ENCODE measurements at regions not wholly inside any gene's neighbourhood (a gene's known extent, or its start where the extent isn't known, plus 50 kb on each side); places are given as distances from the start of the nearest gene placed in this dataset.

DNA sequence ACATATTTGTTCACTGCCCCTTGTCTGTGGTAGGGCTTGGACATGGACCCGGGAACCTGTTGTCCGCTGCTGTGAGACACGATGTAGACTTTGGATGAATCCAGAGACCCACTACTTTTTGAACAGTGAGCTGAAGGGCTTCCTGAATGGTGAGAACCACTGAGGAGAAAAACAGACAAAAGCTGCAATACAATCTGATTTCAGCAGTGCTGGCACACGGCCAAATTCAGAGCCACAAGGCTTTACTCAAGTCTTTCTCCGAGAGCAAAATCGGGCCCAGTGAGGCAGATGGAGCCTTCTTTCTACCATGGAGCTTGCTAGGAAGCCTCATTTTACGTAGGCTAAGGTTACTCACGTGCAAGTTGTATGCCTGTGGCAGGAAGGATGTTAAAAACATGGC lies 197.6 kb downstream of the SIPA1L2 start:
- no peak overlapping the region for H3K9ac ChIP-seq (ENCODE audit: low read length)
- no peak overlapping the region for H3K4me2 ChIP-seq (ENCODE audit: low read length, poor library complexity, severe bottlenecking)
- H3K4me3 ChIP-seq (ENCODE audit: insufficient read depth in 1 of 2, low read depth in 1 of 2, low read length in 2 of 2): no peak overlapping the region
- peaks cover 4 to 39% of the 10 kb centered on the region in 2 experiments for H3K36me3 ChIP-seq (ENCODE audit: control insufficient read depth in 1 of 2, insufficient read depth in 2 of 2, low read depth in 1 of 2, low read length in 2 of 2)
- H3K4ac ChIP-seq (ENCODE audit: low read depth in 1 of 2, low read length in 2 of 2): no peak overlapping the region
- H4K8ac ChIP-seq (ENCODE audit: low read length): no peak overlapping the region
- no peak for DNase-seq
- WGBS: 98% methylated on average over 8 of the region's 8 CpGs
- no peak overlapping the region for H3K18ac ChIP-seq (ENCODE audit: low read depth in 1 of 2, low read length in 2 of 2)
- H3K27me3 ChIP-seq (ENCODE audit: control insufficient read depth in 1 of 2, insufficient read depth in 1 of 2, low read length in 2 of 2): no peaks in the 10 kb centered on the region
- no peaks in the 10 kb centered on the region for H3K9me3 ChIP-seq (ENCODE audit: control insufficient read depth, low read length)
- no peak overlapping the region for H2BK15ac ChIP-seq (ENCODE audit: low read depth, poor library complexity, severe bottlenecking)
- H3K23ac ChIP-seq (ENCODE audit: low read length in 2 of 2): no peak overlapping the region
- H2BK120ac ChIP-seq (ENCODE audit: low read depth, low read length): no peak overlapping the region
- no peak overlapping the region for H3K27ac ChIP-seq (ENCODE audit: low read length, poor library complexity, severe bottlenecking)
- no peak overlapping the region for H2AK5ac ChIP-seq (ENCODE audit: low read length, severe bottlenecking)
- peaks cover 7% of the 10 kb centered on the region for H3K4me1 ChIP-seq (ENCODE audit: control insufficient read depth, insufficient read depth, low read depth, low read length)
- H2BK12ac ChIP-seq (ENCODE audit: low read length in 2 of 2): no peak overlapping the region
- no peak overlapping the region for H3K14ac ChIP-seq (ENCODE audit: low read length in 2 of 2)
- no peak overlapping the region for H2BK5ac ChIP-seq (ENCODE audit: low read depth, low read length, poor library complexity, severe bottlenecking)
- H3K79me1 ChIP-seq (replicated peaks; ENCODE audit: low read length, poor library complexity, severe bottlenecking): peaks cover 18% of the 10 kb centered on the region
- H2AFZ ChIP-seq (ENCODE audit: low read depth, low read length): no peak overlapping the region
- H4K91ac ChIP-seq (ENCODE audit: low read length): no peak overlapping the region

DNA sequence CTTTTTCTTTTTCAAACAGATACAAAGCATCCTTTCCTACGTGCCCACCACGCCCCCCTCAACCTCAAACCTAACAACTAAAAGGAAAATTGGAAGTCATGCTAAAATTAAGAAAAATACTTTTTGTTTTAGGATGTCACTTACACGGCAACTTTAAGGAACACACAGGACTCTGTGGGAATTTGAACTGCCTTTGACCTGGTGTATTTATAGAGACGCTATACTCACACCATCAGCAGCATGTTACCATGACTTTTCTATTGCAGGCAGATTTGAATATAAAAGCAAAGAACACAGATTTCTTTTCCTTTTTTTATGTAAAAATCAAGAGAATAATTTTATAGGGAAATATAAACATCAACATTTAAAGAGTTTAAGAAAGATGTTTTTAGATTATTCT lies 198.2 kb downstream of the SIPA1L2 start:
- Histone ChIP-seq H3K18ac (ENCODE audit: low read depth in 1 of 2, low read length in 2 of 2) (no peak overlapping the region), H2BK120ac (ENCODE audit: low read depth, low read length) (no peak overlapping the region), H3K23ac (ENCODE audit: low read length in 2 of 2) (no peak overlapping the region), H3K9me3 (ENCODE audit: control insufficient read depth, low read length) (no peaks in the 10 kb centered on the region), H3K4ac (ENCODE audit: low read depth in 1 of 2, low read length in 2 of 2) (no peak overlapping the region), H2BK5ac (ENCODE audit: low read depth, low read length, poor library complexity, severe bottlenecking) (no peak overlapping the region), H2AK5ac (ENCODE audit: low read length, severe bottlenecking) (no peak overlapping the region), H4K91ac (ENCODE audit: low read length) (no peak overlapping the region), H3K4me2 (ENCODE audit: low read length, poor library complexity, severe bottlenecking) (no peak overlapping the region), H3K27ac (ENCODE audit: low read length, poor library complexity, severe bottlenecking) (no peak overlapping the region), H3K9ac (ENCODE audit: low read length) (no peak overlapping the region), H3K4me3 (ENCODE audit: insufficient read depth in 1 of 2, low read depth in 1 of 2, low read length in 2 of 2) (no peak overlapping the region), H2BK15ac (ENCODE audit: low read depth, poor library complexity, severe bottlenecking) (no peak overlapping the region), H3K4me1 (ENCODE audit: control insufficient read depth, insufficient read depth, low read depth, low read length) (peaks cover 7% of the 10 kb centered on the region), H4K8ac (ENCODE audit: low read length) (no peak overlapping the region), H2AFZ (ENCODE audit: low read depth, low read length) (no peak overlapping the region), H3K79me1 (replicated peaks; ENCODE audit: low read length, poor library complexity, severe bottlenecking) (peaks cover 18% of the 10 kb centered on the region), H3K27me3 (ENCODE audit: control insufficient read depth in 1 of 2, insufficient read depth in 1 of 2, low read length in 2 of 2) (no peaks in the 10 kb centered on the region), H2BK12ac (ENCODE audit: low read length in 2 of 2) (no peak overlapping the region), H3K14ac (ENCODE audit: low read length in 2 of 2) (no peak overlapping the region), H3K36me3 (ENCODE audit: control insufficient read depth in 1 of 2, insufficient read depth in 2 of 2, low read depth in 1 of 2, low read length in 2 of 2) (peaks cover 4 to 39% of the 10 kb centered on the region in 2 experiments)
- DNase-seq: no peak
- no CpG with 5 or more reads among the region's 4 CpGs for whole genome bisulfite sequencing

DNA sequence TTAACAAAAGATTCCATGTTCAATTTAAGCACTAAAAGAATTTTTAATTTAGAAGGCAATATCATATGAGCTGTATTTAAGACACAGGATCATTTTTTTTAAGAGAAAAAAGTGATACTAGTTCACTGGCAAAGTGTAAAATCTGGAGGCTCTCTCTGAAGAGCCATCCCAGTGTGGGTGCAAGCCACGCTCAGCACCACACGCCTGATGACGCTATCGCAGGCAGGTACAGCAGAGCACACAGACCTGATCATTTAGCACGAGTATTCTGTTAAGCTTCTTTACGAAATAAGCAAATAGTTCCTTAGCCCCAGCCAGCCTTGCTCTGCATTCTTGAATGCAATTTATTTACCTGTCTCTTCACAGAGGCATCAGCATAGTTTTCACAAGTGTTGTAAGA lies 198.6 kb downstream of the SIPA1L2 start:
- Histone ChIP-seq H2BK15ac (ENCODE audit: low read depth, poor library complexity, severe bottlenecking) (no peak overlapping the region), H2BK120ac (ENCODE audit: low read depth, low read length) (no peak overlapping the region), H3K9ac (ENCODE audit: low read length) (no peak overlapping the region), H3K4me1 (ENCODE audit: control insufficient read depth, insufficient read depth, low read depth, low read length) (peaks cover 5% of the 10 kb centered on the region), H2BK12ac (ENCODE audit: low read length in 2 of 2) (no peak overlapping the region), H3K4ac (ENCODE audit: low read depth in 1 of 2, low read length in 2 of 2) (no peak overlapping the region), H3K23ac (ENCODE audit: low read length in 2 of 2) (no peak overlapping the region), H3K4me3 (ENCODE audit: insufficient read depth in 1 of 2, low read depth in 1 of 2, low read length in 2 of 2) (no peak overlapping the region), H3K27me3 (ENCODE audit: control insufficient read depth in 1 of 2, insufficient read depth in 1 of 2, low read length in 2 of 2) (no peaks in the 10 kb centered on the region), H3K9me3 (ENCODE audit: control insufficient read depth, low read length) (no peaks in the 10 kb centered on the region), H3K14ac (ENCODE audit: low read length in 2 of 2) (no peak overlapping the region), H4K8ac (ENCODE audit: low read length) (no peak overlapping the region), H2AFZ (ENCODE audit: low read depth, low read length) (no peak overlapping the region), H3K79me1 (replicated peaks; ENCODE audit: low read length, poor library complexity, severe bottlenecking) (peaks cover 14% of the 10 kb centered on the region), H2AK5ac (ENCODE audit: low read length, severe bottlenecking) (no peak overlapping the region), H3K4me2 (ENCODE audit: low read length, poor library complexity, severe bottlenecking) (no peak overlapping the region), H3K18ac (ENCODE audit: low read depth in 1 of 2, low read length in 2 of 2) (no peak overlapping the region), H3K36me3 (ENCODE audit: control insufficient read depth in 1 of 2, insufficient read depth in 2 of 2, low read depth in 1 of 2, low read length in 2 of 2) (peaks cover 4 to 36% of the 10 kb centered on the region in 2 experiments), H3K27ac (ENCODE audit: low read length, poor library complexity, severe bottlenecking) (no peak overlapping the region), H4K91ac (ENCODE audit: low read length) (no peak overlapping the region), H2BK5ac (ENCODE audit: low read depth, low read length, poor library complexity, severe bottlenecking) (no peak overlapping the region)
- DNase-seq: no peak
- 98% methylated on average over 5 of the region's 6 CpGs for WGBS

DNA sequence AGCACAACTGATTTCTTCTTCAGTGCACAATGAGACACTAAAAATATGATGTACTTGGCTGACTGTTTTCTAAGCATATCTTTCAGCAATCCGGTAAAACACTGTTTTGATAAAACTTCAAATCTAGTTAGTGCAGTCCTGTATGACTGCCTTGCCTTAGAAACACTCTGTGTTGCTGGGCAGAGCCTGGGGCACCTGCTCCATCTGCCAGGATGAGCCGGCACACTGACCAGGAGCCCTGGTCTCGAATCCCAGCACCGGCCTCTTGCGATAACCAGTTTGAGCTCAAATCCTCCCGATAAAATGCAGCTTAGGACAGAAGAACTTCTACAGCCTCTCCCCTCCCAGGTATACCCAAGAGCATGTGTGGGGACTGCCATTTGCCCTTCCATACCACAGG lies 199.5 kb downstream of the SIPA1L2 start:
- H3K14ac ChIP-seq (ENCODE audit: low read length in 2 of 2): no peak overlapping the region
- no peak overlapping the region for H4K91ac ChIP-seq (ENCODE audit: low read length)
- no peak overlapping the region for H2BK15ac ChIP-seq (ENCODE audit: low read depth, poor library complexity, severe bottlenecking)
- H3K4ac ChIP-seq (ENCODE audit: low read depth in 1 of 2, low read length in 2 of 2): no peak overlapping the region
- H3K18ac ChIP-seq (ENCODE audit: low read depth in 1 of 2, low read length in 2 of 2): no peak overlapping the region
- H2AFZ ChIP-seq (ENCODE audit: low read depth, low read length): no peak overlapping the region
- no peak overlapping the region for H3K27ac ChIP-seq (ENCODE audit: low read length, poor library complexity, severe bottlenecking)
- H2BK5ac ChIP-seq (ENCODE audit: low read depth, low read length, poor library complexity, severe bottlenecking): no peak overlapping the region
- no peak overlapping the region for H3K23ac ChIP-seq (ENCODE audit: low read length in 2 of 2)
- DNase-seq: no peak
- H3K4me3 ChIP-seq (ENCODE audit: insufficient read depth in 1 of 2, low read depth in 1 of 2, low read length in 2 of 2): no peak overlapping the region
- no peak overlapping the region for H2BK12ac ChIP-seq (ENCODE audit: low read length in 2 of 2)
- no peak overlapping the region for H3K9ac ChIP-seq (ENCODE audit: low read length)
- H3K36me3 ChIP-seq (ENCODE audit: control insufficient read depth in 1 of 2, insufficient read depth in 2 of 2, low read depth in 1 of 2, low read length in 2 of 2): peaks cover 4 to 36% of the 10 kb centered on the region in 2 experiments
- no peaks in the 10 kb centered on the region for H3K9me3 ChIP-seq (ENCODE audit: control insufficient read depth, low read length)
- peaks cover 11% of the 10 kb centered on the region for H3K79me1 ChIP-seq (replicated peaks; ENCODE audit: low read length, poor library complexity, severe bottlenecking)
- peaks cover 3% of the 10 kb centered on the region for H3K4me1 ChIP-seq (ENCODE audit: control insufficient read depth, insufficient read depth, low read depth, low read length)
- no peak overlapping the region for H2AK5ac ChIP-seq (ENCODE audit: low read length, severe bottlenecking)
- no peak overlapping the region for H4K8ac ChIP-seq (ENCODE audit: low read length)
- 94% methylated on average over 6 of the region's 6 CpGs for WGBS
- no peaks in the 10 kb centered on the region for H3K27me3 ChIP-seq (ENCODE audit: control insufficient read depth in 1 of 2, insufficient read depth in 1 of 2, low read length in 2 of 2)
- no peak overlapping the region for H3K4me2 ChIP-seq (ENCODE audit: low read length, poor library complexity, severe bottlenecking)
- no peak overlapping the region for H2BK120ac ChIP-seq (ENCODE audit: low read depth, low read length)

Data from mesenchymal stem cell (in vitro differentiated cells and primary cell).